ENCODE measurements at regions not wholly inside any gene's neighbourhood (a gene's known extent, or its start where the extent isn't known, plus 50 kb on each side); places are given as distances from the start of the nearest gene placed in this dataset.

DNA sequence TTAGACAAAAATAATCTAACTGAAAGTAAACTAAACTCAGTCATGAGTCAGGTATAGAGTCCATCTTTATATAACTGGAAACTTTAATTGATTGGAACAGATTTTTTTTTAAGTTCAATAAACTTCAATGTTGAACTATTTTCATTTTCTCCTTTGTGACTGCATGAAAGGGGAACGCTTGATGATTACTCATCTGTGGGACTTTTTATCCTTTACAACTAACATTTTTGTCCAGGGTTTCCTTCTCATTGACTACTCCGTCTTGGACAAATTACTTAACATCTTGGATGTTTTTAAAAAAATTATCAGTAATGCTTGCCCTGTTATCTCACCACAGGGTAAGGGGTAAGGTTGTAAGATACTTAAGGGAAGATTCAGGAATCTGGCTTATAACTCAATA, 1658.4 kb downstream of the MAT2B start:
- no peak for DNase-seq (ENCODE audit: low read depth, low spot score)

DNA sequence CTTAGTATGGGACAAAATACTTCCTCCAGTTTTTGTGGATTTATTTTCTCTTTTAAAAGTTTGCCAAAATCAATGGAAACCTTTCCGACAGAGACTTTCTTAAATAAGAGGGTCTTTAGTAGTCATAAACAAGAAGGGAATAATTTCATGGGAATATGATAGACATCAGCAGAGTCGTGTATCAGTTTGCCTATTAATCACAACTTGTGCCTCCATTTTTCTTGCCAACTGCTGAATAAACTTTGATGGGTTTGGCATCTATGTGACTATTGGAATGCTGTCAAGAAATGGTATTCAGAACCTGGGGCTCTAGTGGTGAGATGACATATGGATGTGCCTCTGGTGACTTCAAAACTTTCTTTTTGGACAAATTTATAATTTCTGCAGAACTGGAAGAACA, 1668.2 kb downstream of the MAT2B start:
- no peak for DNase-seq (ENCODE audit: low read depth, low spot score)

DNA sequence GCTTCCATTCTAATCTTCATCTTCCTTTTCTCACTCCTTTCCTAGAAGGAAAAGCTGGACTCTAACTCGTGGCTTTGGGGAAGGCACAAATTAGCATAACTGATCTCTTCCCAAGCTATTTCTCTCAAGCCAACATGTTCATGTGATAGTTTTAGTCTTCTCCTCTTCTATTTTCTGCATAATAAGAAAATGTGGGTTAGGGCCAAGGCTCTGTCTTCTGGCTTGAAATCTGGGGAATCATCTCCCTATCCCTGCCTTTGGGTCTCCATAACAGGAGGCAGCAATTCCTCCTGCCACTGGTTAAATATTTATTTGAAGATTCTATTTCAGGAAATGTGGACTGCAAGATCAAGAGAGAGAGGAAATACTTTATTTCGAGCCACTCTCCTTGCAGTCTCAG, 1669.6 kb downstream of the MAT2B start:
- DNase-seq (ENCODE audit: low read depth, low spot score), result no peak

DNA sequence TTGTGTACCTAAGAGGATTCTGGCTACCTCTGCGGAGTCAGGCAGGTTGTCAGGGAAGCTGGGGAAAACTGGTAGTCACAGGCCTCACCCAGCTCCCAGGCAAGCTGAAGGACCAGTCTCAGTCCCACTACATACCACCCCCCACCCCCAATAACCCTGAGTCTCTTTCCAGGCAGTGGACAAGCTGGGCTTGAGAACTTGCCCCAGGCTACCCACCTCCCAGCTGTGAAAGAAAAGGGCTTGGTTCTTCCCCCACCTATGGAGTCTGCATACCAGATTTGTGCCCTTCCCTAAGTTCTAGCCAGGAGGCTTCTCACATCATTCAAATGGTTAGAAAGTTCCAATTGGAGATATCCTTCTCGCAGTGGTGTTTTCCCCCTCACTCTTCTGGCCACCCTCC, 1678.8 kb downstream of the MAT2B start:
- DNase-seq (ENCODE audit: low read depth, low spot score), result no peak

DNA sequence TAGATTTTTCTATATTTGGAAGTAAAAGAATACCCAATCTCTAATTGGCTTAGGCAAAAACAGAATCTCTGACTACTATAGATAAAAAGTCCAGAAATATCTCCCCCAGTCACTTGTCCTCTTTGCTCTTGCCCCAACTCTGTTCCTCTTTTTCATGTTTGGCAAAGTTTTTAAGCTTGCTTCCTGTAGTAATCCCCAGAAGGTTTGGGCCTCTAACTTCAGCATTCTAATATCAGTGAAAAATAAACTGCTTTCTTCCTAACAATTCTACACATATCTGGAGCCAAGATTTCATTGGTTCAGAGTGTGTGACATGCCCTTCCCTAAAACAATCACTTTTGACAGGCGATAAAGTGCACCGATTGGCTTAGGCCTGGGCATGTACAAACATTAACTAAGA, 1680.3 kb downstream of the MAT2B start:
- no peak for DNase-seq (ENCODE audit: low read depth, low spot score)

DNA sequence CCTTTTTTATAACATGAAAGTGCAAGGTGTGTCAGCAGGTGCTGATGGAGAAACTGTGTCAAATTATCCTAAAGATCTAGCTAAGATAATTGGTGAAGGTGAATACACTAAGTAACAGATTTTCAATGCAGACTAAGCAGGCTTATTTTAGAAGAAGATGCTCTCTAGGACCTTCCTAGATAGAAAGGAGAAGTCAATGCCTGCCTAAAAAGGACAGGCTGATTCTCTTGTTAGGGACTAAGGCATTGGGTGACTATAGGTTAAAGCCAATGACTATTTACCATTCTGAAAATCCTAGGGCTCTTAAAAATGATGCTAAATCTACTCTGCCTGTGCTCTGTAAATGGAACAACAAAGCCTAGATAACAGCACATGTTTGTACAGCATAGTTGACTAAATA, 1682.4 kb downstream of the MAT2B start:
- DNase-seq (ENCODE audit: low read depth, low spot score), result no peak

DNA sequence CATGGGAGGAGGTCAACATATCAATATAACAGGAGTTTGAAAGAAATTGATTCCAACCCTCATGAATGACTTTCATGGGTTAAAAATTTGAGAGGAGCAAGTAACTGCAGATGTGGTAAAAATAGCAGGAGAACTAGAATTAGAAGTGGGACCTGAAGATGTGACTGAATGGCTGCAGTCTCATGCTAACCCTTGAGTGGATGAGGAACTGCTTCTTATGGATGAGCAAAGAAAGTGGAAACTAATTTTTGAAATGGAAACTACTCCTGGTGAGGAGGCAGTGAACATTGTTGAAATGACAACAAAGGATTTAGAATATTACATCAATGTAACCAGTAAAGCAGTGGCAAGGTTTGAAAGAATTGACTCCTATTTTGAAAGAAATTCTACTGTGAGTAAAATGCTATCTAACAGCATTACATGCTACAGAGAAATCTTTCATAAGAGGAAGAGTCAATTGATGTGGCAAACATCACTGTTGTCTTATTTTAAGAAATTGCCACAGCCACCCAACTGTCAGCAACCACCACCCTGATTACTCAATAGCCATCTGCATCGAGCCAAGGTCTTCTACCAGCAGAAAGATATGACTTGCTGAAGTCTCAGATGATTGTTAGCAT, 1683.2 kb downstream of the MAT2B start:
- DNase-seq (ENCODE audit: low read depth, low spot score), result no peak

DNA sequence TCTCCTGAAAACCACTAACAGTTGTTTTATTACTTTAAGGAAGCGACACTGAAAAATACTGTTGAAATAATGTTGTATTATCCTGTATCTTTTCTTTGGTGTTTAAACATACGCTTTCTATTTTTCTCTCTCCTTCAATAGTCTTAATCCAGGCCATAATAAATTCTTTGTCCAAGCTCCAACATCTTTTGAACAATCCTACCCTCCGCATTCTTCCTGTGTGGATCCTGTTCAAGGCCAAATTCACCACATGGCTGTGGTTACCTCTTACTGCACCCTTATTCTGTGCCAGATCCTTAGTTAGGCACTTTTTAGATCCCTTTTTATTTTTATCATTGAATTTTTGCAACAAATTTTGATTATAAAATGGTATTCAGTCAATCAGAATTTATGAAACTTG, 1691.5 kb downstream of the MAT2B start:
- DNase-seq (ENCODE audit: low read depth, low spot score), result no peak

DNA sequence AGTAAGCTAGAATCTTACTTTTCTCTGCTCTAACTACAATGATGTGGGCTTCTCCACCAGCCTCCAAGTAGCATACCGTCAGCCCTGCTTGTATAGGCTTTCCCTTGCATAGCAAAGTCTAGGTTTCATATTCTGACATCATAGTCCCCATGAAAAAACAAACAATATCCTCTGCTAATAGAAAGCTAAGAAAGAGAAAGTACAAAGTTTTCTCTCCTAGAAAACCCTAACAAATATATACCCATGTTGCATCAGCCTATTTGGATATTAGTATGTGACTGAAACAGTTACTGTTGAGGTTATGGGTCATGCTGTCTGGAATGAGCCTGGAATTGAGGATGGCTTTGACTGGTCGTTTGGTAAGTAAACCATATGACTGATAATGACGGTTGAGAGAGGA, 1696.0 kb downstream of the MAT2B start:
- no peak for DNase-seq (ENCODE audit: low read depth, low spot score)

DNA sequence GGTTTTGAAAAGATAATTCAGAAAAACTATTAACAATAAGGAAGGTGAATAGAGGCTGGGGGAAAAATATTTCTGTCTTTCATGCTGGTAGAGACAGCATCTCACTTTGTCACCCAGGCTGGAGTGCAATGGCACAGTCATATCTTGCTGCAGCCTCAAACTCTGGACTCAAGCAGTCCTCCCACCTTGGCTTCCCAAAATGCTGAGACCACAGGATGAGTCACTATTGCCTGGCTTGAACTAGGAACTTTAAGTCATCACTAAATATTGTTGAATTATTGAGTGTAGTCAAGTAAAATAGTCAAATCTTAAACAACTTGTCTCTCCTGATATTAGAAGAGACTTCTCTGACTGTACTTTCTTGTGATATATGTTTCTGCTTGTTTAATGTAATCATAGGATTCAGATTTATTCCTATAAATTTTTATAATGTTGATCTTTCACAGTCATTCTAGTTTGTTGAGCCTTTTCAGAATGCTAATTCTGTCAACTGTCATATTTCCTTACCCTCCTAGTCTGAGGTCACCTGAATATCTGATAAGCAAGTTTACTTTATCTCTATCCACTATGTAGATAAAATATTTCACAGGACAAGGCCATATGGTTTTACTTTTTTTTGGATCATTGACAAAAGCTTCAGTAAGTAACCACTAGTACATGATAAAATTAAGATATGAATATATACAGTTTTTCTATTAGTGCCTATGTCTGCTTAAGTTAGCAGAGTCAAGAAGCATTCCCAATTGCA, 1696.5 kb downstream of the MAT2B start:
- DNase-seq (ENCODE audit: low read depth, low spot score), result no peak

DNA sequence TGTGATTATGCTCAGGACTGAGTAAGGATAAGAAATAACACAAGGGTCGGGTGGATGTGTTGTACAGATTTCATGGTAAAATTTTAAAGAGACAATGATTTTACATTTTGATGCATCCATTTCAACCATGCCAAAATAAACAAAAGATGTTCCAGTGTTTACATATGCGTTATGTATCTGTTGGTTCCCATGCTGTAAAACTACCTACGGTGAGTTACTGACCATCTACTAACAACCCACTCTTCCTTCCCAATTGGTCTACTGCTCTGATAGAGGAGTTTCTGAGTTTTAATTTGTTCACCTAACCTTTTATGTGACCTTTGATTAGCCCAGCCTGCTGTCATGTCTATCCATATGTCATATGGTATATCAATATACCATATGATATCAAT, 1697.1 kb downstream of the MAT2B start:
- DNase-seq (ENCODE audit: low read depth, low spot score), result no peak

DNA sequence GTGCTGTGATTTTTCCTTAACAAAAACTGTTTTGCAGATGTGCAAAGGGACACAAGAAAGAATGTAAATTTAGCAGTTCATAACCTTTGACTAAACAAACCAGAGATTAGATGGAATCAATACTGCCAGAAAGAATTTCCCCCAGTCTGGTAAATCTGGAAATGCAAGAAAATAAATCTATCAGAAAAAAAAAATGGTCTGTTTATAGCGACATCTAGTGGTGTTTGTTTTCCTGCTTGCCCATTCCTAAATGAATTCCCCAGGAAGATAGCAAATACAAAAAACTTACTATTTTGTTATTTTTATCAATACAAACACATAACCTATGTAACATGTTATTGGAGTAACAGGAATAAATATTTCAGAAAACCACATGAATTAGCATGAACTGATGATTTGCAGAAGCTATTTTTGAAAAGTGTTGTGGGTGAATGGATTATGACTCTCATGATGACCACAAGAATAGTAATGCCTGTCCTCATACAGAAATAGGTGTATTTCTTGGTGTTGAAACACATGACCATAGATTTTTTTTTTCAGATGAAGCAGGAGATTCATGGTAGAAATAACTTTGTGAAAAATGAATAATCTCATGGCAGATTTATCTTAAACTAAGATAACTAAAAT, 1703.8 kb downstream of the MAT2B start:
- DNase-seq (ENCODE audit: low read depth, low spot score), result no peak

DNA sequence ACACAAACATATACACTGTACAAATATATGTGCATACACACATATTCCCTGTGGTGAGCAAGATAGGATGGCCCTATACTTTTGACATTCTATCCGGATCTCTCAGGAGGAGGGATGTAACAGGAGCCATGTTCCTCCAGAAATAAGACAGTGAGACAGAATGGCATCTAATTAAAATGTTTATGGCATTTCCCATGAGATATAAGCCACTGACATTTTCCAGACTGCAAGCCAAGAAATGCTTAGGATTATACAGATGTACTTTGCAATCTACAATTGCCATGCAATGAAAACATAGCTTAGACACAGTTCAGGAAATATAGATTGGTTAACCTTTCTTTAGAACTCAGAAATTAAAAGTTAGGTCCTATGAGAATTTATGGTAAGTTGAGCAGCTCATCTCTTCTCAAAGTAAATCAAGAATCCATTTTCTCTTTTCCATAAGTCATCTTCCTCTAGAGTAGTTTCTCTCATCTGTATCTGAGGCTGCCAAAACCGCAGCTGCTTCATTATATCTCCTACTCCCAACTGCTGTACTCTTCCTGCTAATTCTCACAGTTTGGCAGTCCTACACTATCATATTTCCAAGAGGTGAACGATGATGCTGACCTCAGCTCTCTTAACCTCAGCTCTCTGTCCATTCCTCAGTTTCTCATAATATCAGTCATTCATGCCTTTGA, 1719.1 kb downstream of the MAT2B start:
- no peak for DNase-seq (ENCODE audit: low read depth, low spot score)

DNA sequence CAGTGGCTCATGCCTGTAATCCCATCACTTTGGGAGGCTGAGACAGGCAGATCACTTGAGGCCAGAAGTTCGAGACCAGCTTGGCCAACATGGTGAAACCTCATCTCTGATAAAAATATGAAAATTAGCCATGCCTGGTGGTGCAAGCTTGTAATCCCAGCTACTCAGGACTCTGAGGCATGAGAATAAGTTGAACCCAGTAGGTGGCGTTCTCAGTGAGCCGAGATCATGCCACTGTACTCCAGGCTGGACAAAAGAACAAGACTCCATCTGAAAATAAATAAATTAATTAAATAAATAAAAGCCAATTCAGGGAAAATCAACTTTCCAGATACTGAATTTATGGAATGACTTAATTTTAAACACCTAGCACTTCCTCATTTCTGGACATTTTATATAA, 1722.1 kb downstream of the MAT2B start:
- DNase-seq (ENCODE audit: low read depth, low spot score), result no peak

DNA sequence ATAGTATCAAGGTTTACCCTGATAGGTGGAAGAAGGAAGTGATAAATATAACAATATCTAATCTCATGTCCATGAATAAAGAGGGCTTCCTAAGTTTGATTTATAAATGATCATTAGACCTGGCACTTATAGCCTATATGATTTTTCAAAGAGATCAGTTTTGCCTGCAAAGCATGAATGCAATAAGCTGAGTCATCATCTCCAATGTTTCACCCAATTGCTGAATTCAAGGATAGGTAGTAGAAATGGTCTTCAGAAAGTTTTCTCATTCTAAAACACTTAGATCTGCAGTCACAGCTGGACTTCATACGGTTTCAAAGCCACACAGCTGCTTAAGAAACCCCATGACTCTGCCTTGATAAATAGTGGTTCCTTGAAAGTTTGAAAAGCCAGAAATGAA, 1722.8 kb downstream of the MAT2B start:
- no peak for DNase-seq (ENCODE audit: low read depth, low spot score)

DNA sequence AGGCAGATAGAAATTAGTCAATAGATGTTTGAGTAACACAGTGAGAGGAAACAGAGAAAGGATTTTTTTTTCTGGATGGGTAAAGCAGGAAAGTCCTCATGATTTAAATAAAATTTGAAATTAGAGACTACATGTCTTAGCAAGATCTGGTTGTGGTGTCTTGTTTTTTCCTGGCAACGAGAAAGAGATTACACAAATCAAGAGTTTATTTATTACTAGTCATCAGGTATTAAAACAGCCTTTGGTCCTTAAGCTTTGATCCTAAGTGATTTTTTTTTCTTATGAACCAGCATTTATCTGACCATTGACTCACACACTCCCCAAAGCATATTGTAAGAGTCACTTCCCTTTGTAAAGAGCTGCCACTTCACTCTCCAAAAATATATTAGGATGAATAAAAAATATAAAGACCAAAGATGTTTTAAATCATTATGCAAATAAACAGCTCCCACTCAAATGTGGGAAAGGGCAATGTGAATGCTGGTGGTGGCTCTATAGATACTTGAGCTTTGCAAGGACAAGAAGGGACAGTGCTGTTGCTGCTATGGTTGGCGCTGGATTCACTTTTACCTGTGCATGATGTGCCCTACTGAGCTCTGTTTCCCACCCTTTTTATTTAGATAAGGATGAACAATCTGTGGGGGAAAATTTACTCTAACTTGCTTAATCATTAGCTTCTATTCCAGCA, 1726.5 kb downstream of the MAT2B start:
- DNase-seq (ENCODE audit: low read depth, low spot score), result no peak

DNA sequence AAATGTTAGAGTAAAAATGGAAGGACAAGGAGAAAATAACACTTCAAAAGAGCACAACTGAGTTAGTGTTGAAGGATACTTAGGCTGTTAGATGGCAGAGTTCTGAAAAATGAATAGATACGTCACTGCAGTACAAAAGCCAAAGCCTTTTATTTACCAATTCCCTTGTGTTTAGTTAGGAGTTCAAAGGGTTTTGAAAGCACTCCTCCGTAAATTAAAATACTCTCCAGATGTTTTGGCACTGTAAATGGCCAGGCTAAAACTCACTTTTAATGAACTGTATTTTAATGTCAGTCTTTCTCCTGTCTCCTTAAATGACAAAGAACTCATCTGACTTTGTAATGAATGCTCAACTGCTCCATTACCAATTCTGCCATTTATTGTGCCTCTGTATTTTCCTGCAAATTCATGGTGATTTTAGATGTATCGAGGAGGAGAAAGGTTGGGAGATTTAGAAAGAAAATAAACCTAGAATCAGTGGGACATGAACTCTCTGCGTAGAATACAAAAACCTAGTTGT, 1727.2 kb downstream of the MAT2B start:
- DNase-seq (ENCODE audit: low read depth, low spot score), result no peak

DNA sequence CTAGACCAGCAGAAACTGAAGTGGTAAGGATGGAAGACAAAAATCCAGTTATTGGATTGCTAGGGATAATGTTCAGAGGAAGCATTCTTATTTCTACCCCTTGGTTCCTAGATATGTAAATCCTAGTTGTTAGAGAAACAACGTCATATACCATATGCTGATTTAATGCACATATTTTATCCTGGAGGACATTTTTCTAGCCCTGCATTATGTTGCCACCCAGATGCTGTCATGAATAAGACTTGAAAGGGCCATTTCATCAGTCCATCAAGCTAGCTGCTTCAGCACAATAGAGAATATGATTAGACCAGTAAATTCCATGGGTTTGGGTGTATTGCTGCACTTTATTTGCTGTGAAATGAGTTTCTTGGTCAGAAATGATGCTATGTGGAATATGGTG, 1736.4 kb downstream of the MAT2B start:
- DNase-seq (ENCODE audit: low read depth, low spot score), result no peak

DNA sequence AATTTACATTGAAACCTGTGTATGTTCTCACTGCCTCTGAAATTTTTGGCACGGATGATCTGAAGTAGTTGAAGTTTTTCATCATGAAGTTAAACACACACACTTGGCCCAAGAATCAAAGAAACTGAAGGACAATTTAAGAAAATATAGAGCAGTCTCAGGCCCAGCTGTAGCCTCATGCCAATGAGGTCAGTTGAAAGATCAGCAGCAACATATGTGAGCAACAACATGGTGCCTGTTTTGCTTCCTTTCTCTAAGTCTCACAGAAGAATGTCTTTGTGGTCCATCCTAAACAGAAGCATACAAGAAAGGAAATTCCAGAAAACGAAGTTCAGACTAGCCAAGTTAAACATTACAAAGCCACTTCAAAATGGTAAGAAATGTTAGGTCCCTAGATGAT, 1737.2 kb downstream of the MAT2B start:
- no peak for DNase-seq (ENCODE audit: low read depth, low spot score)

DNA sequence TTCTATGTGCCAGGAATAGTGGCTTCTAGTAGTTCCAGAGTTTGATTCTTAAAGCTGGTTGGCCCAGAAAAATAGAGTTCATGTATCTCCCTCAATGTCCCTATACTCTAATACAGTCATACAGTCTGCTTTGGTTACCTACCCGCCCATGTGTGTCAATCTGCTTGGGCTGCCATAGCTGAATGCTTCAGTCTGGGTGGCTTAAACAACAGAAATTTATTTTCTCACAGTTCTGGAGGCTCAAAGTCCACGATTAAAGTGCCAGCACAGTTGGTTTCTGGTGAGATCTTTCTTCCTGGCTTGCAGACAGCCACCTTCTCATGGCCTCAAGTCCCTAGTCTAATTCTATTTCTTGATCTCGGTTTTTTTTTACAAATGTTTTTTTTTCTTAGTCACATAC, 1739.0 kb downstream of the MAT2B start:
- no peak for DNase-seq (ENCODE audit: low read depth, low spot score)

DNA sequence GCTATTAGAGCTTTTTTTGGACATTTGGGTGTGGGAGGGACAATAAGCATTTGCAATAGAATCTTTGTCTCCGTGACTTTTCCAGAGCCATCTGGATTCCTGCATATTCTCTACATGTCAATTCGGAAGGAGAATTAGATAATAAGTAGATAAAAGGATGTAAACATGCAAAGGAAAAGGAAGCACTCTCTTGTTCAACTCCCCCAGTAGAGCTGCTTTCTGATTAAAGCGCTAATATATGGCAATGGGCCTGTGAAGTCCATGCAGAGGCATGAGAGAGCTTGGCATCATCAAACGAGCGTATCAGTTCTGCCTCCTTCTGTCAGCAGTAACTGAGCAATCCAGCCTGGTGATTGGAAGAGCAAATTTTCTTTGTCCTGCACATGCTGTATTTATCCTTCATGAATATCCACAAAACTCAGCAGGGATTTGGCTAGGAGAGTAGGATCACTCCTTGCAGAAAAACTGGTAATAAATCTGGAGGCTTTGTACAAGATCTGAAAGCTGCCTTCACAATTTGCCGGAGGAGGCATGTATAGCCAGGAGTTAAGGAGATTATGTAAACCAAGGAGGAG, 1752.9 kb downstream of the MAT2B start:
- no peak for DNase-seq (ENCODE audit: low read depth, low spot score)

DNA sequence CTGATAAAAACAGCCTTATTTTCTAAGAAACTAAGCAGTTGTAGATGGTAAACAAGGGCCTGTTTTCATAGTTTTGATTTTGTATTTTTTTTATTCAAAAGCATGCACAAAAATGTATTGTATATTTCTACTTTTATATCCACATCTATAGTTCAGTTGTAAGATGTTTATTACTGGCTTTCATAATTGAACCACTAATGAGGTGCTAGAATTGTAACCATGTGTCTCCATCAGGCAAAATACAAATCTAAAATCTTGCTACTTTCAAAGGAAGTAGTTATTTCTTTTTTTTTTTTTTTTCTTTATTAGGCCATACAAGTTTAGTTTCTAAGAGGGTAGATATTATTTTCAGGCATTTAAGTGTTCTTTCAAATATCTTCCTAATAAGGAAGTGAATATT, 1755.0 kb downstream of the MAT2B start:
- DNase-seq (ENCODE audit: low read depth, low spot score), result no peak

All from brain pericyte (primary cell).